H1 (cell line): ENCODE measurements at regions not wholly inside any gene's neighbourhood (a gene's known extent, or its start where the extent isn't known, plus 50 kb on each side); places are given as distances from the start of the nearest gene placed in this dataset.
"Not testable (repeated sequence)": the region's sequence is repeated elsewhere in the genome, so short reads cannot be mapped to it uniquely, and the experiment has no call there.

ENCODE experiments used
- CTCF ChIA-PET: fragments of 300-600 bp; sonication (Branson Sonifier 250); formaldehyde crosslinking; loops from one replicate; lab custom pipeline; 2021; ENCODE audit not compliant: partially characterized antibody; lab: Charles Lee
- POLR2A ChIA-PET: fragments of 300-600 bp; sonication (Branson Sonifier 250); formaldehyde crosslinking; loops from one replicate; lab custom pipeline; 2021; ENCODE audit warnings: inconsistent platforms; ENCODE audit not compliant: partially characterized antibody; lab: Charles Lee
- DNase-seq, 2 experiments: peaks; one replicate each; pipeline versions ENCODE4 v3.0.0 to v3.0.0-alpha.2; 2010 to 2022; ENCODE audit warnings: low spot score in 2 of 2, low read depth in 1 of 2, mixed read lengths in 1 of 2
- FAIRE-seq: peaks from 2 replicates; lab custom pipeline; 2011; peaks lifted over from hg19 to GRCh38; lab: Jason Lieb, UNC
- H2AFZ ChIP-seq: 2 replicates; pipeline ENCODE4 v1.8.1; 2012; ENCODE audit warnings: low read length, inconsistent platforms
- H2AK5ac ChIP-seq: 2 replicates; pipeline ENCODE4 v1.6.1; 2013; ENCODE audit warnings: low read depth, low read length
- H2BK120ac ChIP-seq: replicated peaks from 2 replicates; pipeline ENCODE3; 2013; ENCODE audit warnings: low read depth, low read length, inconsistent platforms
- H2BK12ac ChIP-seq: 2 replicates; pipeline ENCODE4 v1.6.1; 2013; ENCODE audit warnings: low read depth, low read length
- H2BK15ac ChIP-seq: 2 replicates; pipeline ENCODE4 v1.6.1; 2013; ENCODE audit warnings: low read length
- H2BK20ac ChIP-seq: 2 replicates; pipeline ENCODE4 v1.6.1; 2013; ENCODE audit warnings: low read length
- H2BK5ac ChIP-seq: 2 replicates; pipeline ENCODE4 v1.6.1; 2013; ENCODE audit warnings: low read depth, low read length
- H3K14ac ChIP-seq: 2 replicates; pipeline ENCODE4 v1.6.1; 2013; ENCODE audit warnings: inconsistent platforms; ENCODE audit not compliant: insufficient read length
- H3K18ac ChIP-seq: 2 replicates; pipeline ENCODE4 v1.6.1; 2013; ENCODE audit warnings: low read length; ENCODE audit errors: extremely low read depth
- H3K23ac ChIP-seq: 2 replicates; pipeline ENCODE4 v1.6.1; 2013; ENCODE audit warnings: inconsistent platforms; ENCODE audit not compliant: insufficient read length
- H3K23me2 ChIP-seq: 2 replicates; pipeline ENCODE4 v1.6.1; 2013; ENCODE audit warnings: low read depth, low read length
- H3K27ac ChIP-seq: 2 replicates; pipeline ENCODE4 v1.6.1; 2011; ENCODE audit warnings: low read depth, low read length, inconsistent platforms
- H3K27me3 ChIP-seq, 4 experiments: replicated peaks in 1 of 4; 1 replicate in 1 of 4; 2 replicates in 3 of 4; pipeline versions ENCODE4 v1.6.1 to v1.8.1; 2011 to 2013; ENCODE audit warnings: low read length in 3 of 4, mild to moderate bottlenecking in 3 of 4, inconsistent platforms in 2 of 4, mixed read lengths in 2 of 4, moderate library complexity in 1 of 4; ENCODE audit not compliant: control insufficient read depth in 3 of 4, insufficient read depth in 3 of 4; ENCODE audit errors: extremely low read depth in 1 of 4
- H3K36me3 ChIP-seq, 4 experiments: 2 replicates each; pipeline versions ENCODE4 v1.6.1 to v1.8.1; 2011 to 2013; ENCODE audit warnings: mild to moderate bottlenecking in 4 of 4, low read length in 3 of 4, moderate library complexity in 2 of 4, control low read depth in 1 of 4, inconsistent platforms in 1 of 4; ENCODE audit not compliant: insufficient read depth in 4 of 4, control insufficient read depth in 2 of 4
- H3K4ac ChIP-seq: replicated peaks from 2 replicates; pipeline ENCODE3; 2013; ENCODE audit warnings: low read length, low read depth, mixed read lengths, inconsistent platforms; ENCODE audit not compliant: insufficient read length
- H3K4me1 ChIP-seq, 4 experiments: replicated peaks in 1 of 4; 1 replicate in 1 of 4; 2 replicates in 3 of 4; pipeline versions ENCODE4 v1.6.1 to v1.8.1; 2011 to 2013; ENCODE audit warnings: low read length in 3 of 4, inconsistent platforms in 2 of 4, mixed read lengths in 1 of 4; ENCODE audit not compliant: insufficient read depth in 4 of 4, control insufficient read depth in 3 of 4
- H3K4me2 ChIP-seq, 2 experiments: 2 replicates each; pipeline versions ENCODE4 v1.6.1 to v1.8.1; 2011 to 2013; ENCODE audit warnings: low read depth in 2 of 2, low read length in 2 of 2, control low read depth in 1 of 2, inconsistent platforms in 1 of 2, mild to moderate bottlenecking in 1 of 2; ENCODE audit not compliant: insufficient read depth in 1 of 2
- H3K4me3 ChIP-seq, 4 experiments: fragments of 200-600, 300-600 bp in 1 of 4; sonication (generic), shearing (Covaris generic), sonication (Bioruptor Twin) in 1 of 4; 2 replicates each; pipeline versions ENCODE4 v1.5.1 to v1.8.1; 2011 to 2016; ENCODE audit warnings: low read length in 4 of 4, low read depth in 3 of 4, control low read depth in 2 of 4, inconsistent platforms in 2 of 4, mild to moderate bottlenecking in 2 of 4, mixed read lengths in 1 of 4, moderate library complexity in 1 of 4; ENCODE audit not compliant: insufficient read depth in 2 of 4; ENCODE audit errors: extremely low read depth in 1 of 4
- H3K56ac ChIP-seq: replicated peaks from 2 replicates; pipeline ENCODE3; 2013; ENCODE audit warnings: low read depth, mild to moderate bottlenecking, mixed read lengths, low read length, inconsistent platforms; ENCODE audit not compliant: insufficient read length
- H3K79me1 ChIP-seq: 2 replicates; pipeline ENCODE4 v1.6.1; 2013; ENCODE audit warnings: low read depth, low read length, control low read depth
- H3K79me2 ChIP-seq, 2 experiments: 2 replicates each; pipeline versions ENCODE4 v1.6.1 to v1.8.1; 2012 to 2013; ENCODE audit warnings: low read length in 2 of 2, mild to moderate bottlenecking in 2 of 2, inconsistent platforms in 1 of 2; ENCODE audit not compliant: insufficient read depth in 2 of 2, control insufficient read depth in 1 of 2
- H3K9ac ChIP-seq, 4 experiments: replicated peaks in 1 of 4; 1 replicate in 1 of 4; 2 replicates in 3 of 4; pipeline versions ENCODE4 v1.6.1 to v1.8.1; 2011 to 2013; ENCODE audit warnings: low read depth in 3 of 4, low read length in 3 of 4, control low read depth in 2 of 4, mild to moderate bottlenecking in 2 of 4, moderate library complexity in 2 of 4, inconsistent platforms in 1 of 4; ENCODE audit errors: extremely low read depth in 1 of 4
- H3K9me3 ChIP-seq, 2 experiments: 2 replicates each; pipeline versions ENCODE4 v1.6.1 to v1.8.1; 2012 to 2013; ENCODE audit warnings: mild to moderate bottlenecking in 2 of 2, moderate library complexity in 2 of 2, control low read depth in 1 of 2, inconsistent platforms in 1 of 2, low read depth in 1 of 2, low read length in 1 of 2, mixed read lengths in 1 of 2; ENCODE audit not compliant: insufficient read depth in 2 of 2
- H4K20me1 ChIP-seq, 2 experiments: replicated peaks in 1 of 2; 2 replicates each; pipeline versions ENCODE3 to v1.8.1; 2011 to 2013; ENCODE audit warnings: inconsistent platforms in 2 of 2, low read length in 2 of 2, mild to moderate bottlenecking in 1 of 2; ENCODE audit not compliant: insufficient read depth in 2 of 2, control insufficient read depth in 1 of 2
- H4K5ac ChIP-seq: 2 replicates; pipeline ENCODE4 v1.6.1; 2013; ENCODE audit warnings: low read length, low read depth, mixed read lengths, inconsistent platforms; ENCODE audit not compliant: insufficient read length
- H4K8ac ChIP-seq: 2 replicates; pipeline ENCODE4 v1.8.0; 2013; ENCODE audit warnings: mild to moderate bottlenecking, moderate library complexity, low read length, inconsistent platforms; ENCODE audit not compliant: insufficient read depth; ENCODE audit errors: extremely low read depth
- H4K91ac ChIP-seq: replicated peaks from 2 replicates; pipeline ENCODE3; 2013; ENCODE audit warnings: low read length, mixed read lengths, inconsistent platforms; ENCODE audit not compliant: insufficient read length
- WGBS, 2 experiments: shearing (Covaris generic) in 1 of 2; methylation state at CpG; one replicate each; pipeline versions ENCODE4 v1.1.6 to v1.1.7; 2013 to 2015; ENCODE audit warnings: low lambda C conversion rate in 2 of 2, mixed read lengths in 2 of 2, inconsistent platforms in 1 of 2, low coverage in 1 of 2, missing lambda C conversion rate in 1 of 2; ENCODE audit not compliant: insufficient replicate concordance in 2 of 2, insufficient coverage in 1 of 2, insufficient read length in 1 of 2; ENCODE audit errors: extremely low coverage in 1 of 2, missing lambda C conversion rate in 1 of 2; 5-methylcytosine and 5-hydroxymethylcytosine counted together

- H2AFZ ChIP-seq, H3K4me1 ChIP-seq, H3K79me1 ChIP-seq, H3K9ac ChIP-seq, H3K4me2 ChIP-seq, H2BK15ac ChIP-seq, POLR2A ChIA-PET, H3K27ac ChIP-seq, H3K9me3 ChIP-seq, H2BK120ac ChIP-seq, H2BK12ac ChIP-seq, H2BK20ac ChIP-seq, H3K18ac ChIP-seq, H4K20me1 ChIP-seq, H3K4me3 ChIP-seq, H3K36me3 ChIP-seq, H2AK5ac ChIP-seq, H3K23me2 ChIP-seq, H3K14ac ChIP-seq, H4K91ac ChIP-seq, H3K4ac ChIP-seq, H3K23ac ChIP-seq, H4K5ac ChIP-seq, H3K56ac ChIP-seq, H4K8ac ChIP-seq, FAIRE-seq, DNase-seq, H3K27me3 ChIP-seq, CTCF ChIA-PET, H3K79me2 ChIP-seq, H2BK5ac ChIP-seq: not testable (repeated sequence)
- 91% methylated on average over 4 of the region's 4 CpGs; no CpG with 5 or more reads in 1 of the 2 experiments for WGBS, 2 experiments
Measured at GRCh38 chr15:81775779-81776178, 270.0 kb downstream of the MEX3B start.
